NCI-H146 treated with DMSO at 0.1 percent for 48 hours (cell line): ENCODE measurements at regions not wholly inside any gene's neighbourhood (a gene's known extent, or its start where the extent isn't known, plus 50 kb on each side); places are given as distances from the start of the nearest gene placed in this dataset.

Experiments used
- DNase-seq: peaks from one replicate; lab custom pipeline; 2025; ENCODE audit not compliant: unreplicated experiment; lab: John Stamatoyannopoulos, UW

- DNase-seq: no peak
Measured at GRCh38 chr10:128863411-128863810, 603.6 kb upstream of the MGMT start.

- no peak for DNase-seq
Measured at GRCh38 chr10:128863823-128864405, 603.1 kb upstream of the MGMT start.

- DNase-seq: no peak
Measured at GRCh38 chr10:128864554-128865295, 602.3 kb upstream of the MGMT start.

DNA sequence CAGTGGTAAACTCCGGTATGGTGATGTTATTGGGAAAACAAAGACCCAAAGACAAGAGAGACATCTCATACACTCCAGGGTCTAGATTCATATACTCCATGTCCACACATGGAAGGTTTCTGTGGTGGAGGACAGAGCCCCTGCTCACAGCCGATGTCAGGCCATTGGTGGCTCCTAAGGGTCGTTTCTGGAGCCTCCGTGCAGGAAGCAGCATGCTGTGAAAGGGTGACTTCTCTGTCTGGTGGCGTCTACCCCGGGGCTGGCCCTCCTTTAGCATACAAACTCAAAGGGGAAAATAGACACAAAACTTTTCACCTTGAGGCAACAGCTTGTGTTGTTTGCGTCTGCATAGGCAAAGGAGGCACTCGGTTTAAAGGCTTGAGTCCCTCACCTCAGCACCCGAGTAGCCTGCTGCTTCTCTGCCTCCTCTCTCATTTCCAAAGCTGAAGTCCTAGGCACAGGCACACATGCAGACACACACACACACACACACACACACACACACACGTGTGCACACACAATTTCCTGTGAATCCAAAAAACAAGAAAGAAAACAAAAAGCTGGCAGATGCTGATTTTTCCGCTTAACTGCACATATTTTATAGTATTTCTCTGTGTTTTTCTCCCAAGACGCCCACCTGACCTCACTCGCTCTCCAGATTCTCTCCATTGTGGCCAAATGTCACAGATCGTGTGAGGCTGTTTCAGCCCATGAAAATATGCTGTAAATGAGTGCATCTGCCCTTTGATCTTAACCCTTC is 601.4 kb upstream of the MGMT start:
- DNase-seq: no peak

- DNase-seq: no peak
Measured at GRCh38 chr10:128866551-128866950, 600.5 kb upstream of the MGMT start.

DNA sequence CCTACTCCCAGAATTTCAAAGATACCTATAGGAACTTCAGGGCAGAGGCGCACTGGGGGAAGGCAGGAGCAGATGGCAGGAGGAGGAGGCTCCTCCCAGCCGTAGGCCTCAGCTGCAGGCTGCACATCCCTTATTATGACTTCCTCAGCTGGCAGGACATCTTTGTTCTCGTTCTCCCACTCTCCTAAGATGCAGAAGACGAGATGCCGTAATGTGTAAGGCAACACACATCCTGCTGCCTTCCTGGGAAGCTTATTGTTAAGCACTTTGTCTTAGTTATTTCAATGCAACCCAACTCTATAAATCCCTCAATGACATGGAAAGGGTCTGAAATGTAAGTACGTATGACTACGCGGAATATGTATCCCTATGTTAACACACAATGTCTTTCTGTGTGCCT is 599.8 kb upstream of the MGMT start:
- no peak for DNase-seq

DNA sequence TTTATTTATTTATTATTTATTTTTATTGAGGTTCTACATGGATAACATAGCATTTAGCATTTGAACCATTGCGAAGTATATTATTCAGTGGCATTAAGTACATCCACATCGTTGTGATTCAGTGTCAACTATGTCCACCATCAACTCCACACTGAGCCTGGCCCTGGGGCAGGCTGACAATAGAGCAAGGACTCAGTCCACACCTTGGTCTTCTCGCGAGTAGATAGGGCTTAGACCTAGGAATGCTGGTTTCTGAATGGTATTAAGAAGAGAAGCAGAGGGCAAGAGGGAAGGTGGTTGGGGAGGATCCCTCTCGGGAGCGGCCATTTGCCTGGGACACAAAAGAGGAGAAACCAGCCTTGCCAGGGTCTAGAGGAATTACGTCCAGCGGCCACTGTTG is 599.2 kb upstream of the MGMT start:
- no peak for DNase-seq

- DNase-seq: no peak
Measured at GRCh38 chr10:128868481-128868880, 598.6 kb upstream of the MGMT start.

DNA sequence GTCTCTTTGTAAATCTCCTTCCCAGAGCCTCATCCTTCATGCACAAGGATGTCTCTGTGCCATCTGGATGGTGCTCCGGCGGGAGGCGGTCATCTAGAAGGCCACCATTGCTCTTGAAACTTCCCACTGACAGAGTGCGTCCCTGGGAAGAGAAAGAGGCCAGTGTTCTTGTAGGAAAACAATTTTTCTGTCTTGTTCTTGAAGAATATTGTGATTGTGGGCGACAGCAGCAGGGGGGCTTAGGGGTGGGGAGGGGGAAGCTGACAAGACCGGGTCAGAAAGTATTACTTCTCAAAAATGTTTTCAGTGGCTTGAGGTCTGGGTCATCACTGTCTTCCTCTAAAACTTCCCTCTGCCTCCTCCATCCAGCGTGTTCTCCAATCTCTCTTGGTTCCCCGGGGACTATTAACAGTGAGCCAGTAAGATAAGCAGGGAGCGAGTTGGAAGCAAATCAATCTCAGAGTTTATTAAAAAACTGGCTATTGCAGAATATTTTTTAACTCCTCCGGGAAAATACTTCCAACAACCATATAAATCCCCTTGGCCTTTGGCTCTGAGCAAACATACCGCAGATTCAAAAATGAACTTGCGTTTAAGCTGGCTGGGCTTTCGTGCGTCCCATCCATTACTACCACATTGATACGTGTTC is 597.8 kb upstream of the MGMT start:
- no peak for DNase-seq

DNA sequence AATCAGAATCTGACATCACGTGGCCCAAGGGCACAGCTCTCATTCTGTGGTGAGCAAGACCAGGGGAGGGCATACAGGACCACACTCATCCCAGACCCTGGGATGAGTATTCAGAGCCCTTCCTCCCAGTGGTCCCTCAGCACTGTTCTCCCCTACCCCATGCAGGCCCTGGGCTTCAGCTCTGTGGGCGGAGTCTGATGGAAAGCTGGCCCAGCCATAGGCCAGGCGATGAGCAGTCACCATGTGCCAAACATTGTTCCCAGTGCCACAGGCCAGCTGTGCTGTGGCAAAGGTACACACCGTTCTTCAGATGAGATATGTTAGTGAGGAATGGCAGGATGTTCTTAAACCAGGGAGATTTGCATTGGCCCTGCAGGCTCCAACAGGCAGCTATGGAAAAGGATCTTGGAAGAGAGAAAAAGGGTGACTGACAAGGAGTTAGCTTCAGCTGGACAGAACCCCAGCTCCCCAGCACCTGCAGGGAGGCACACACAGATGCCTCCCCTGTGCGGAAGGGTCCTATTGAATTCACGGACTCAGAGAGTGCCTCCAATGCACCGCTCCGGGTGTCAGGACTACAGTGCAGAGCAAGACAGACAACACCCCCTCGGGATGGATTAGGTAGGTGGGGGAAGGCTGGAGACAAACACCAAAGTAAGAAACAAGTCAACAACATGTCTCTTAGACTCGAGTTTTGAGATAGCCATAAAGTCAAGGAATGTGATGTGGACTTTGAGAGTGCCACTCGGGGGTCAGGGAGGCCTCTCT is 596.0 kb upstream of the MGMT start:
- no peak for DNase-seq

GRCh38 chr10:128871671-128872231 is 595.3 kb upstream of the MGMT start:
- DNase-seq: no peak

DNA sequence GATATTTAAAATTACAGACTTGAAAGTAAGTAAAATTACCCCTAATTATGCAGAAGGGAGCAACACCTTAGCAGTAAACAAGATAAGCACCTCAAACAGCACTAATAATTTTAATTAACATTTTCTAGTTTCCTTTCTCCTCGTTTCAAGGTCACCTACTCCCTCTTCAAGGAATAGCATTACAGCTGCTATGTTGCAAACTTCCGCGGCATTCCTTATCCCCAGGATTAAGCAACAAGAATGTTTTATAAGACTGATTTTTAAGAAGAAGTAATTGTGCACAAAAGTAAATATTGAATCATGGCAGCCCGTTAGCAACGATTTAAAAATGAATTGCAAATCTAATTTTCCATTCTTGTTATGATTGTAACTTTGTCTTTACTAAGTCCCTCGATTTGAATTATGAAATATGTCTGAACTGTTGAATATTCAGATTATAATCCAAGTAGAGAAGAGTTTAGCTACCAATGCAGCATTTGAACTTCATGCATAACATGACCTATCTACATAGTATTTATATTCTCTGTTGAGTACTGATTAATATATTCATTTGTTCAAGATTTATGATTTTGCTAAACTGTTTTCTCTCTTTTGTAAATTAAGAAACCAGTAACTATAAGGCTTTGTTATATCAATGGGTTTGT is 593.5 kb upstream of the MGMT start:
- no peak for DNase-seq

- DNase-seq: no peak
Measured at GRCh38 chr10:128874331-128874730, 592.7 kb upstream of the MGMT start.

- DNase-seq: no peak
Measured at GRCh38 chr10:128875030-128875744, 591.9 kb upstream of the MGMT start.

GRCh38 chr10:128875956-128876736 is 590.9 kb upstream of the MGMT start:
- no peak for DNase-seq

- no peak for DNase-seq
Measured at GRCh38 chr10:128877141-128877540, 589.9 kb upstream of the MGMT start.

DNA sequence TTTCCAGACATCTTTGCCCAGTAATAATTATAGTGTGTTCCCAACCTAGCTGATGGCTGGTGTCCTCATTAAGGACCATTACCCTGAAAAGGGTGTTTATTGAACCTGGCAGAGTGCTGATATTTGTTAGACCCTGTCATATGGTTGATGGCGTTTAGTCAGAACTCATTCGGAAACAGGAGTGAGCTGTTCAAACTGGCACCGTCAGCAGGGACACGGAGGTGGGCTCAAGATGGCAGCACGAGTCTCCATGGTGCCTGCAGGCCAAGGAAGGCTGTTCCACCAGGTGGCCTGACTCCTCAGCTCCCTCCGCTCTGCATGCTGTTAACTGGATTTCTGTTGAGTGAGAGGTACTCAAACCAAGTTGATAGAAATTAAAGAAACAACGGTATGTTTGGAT is 589.1 kb upstream of the MGMT start:
- no peak for DNase-seq

GRCh38 chr10:128879030-128879429 is 588.0 kb upstream of the MGMT start:
- no peak for DNase-seq
